Natural killer cell treated with Interleukin-12 subunit alpha and Interleukin-12 subunit beta and Interleukin-15 and Interleukin-18, amount 100 ng/mL, for 72 hours (primary cell): ENCODE measurements at regions not wholly inside any gene's neighbourhood (a gene's known extent, or its start where the extent isn't known, plus 50 kb on each side); places are given as distances from the start of the nearest gene placed in this dataset.

Source experiments
- ATAC-seq, 2 donors: fragments of 150-1000 bp; cut with Tn5 transposase in 1 of 2; sonication (Bioruptor Pico), chemical (Tn5 transposase) in 1 of 2; 2 replicates each; pipeline ENCODE4 v1.10.0; 2021
- DNase-seq: peaks from one replicate; pipeline ENCODE4 v3.0.0; 2022; ENCODE audit warnings: low spot score
- H3K27ac Mint-ChIP-seq, 2 donors: 1 replicate in 1 of 2; 2 replicates in 1 of 2; pipeline ENCODE4 v1.8.0; 2022; ENCODE audit warnings: mixed read lengths in 2 of 2, mild to moderate bottlenecking in 1 of 2, moderate library complexity in 1 of 2
- H3K27me3 Mint-ChIP-seq, 2 donors: 1 replicate in 1 of 2; 2 replicates in 1 of 2; pipeline ENCODE4 v1.8.0; 2022; ENCODE audit warnings: mixed read lengths in 2 of 2
- H3K36me3 Mint-ChIP-seq: one replicate; pipeline ENCODE4 v1.8.0; 2022; ENCODE audit warnings: mixed read lengths
- H3K4me1 Mint-ChIP-seq, 2 donors: 1 replicate in 1 of 2; 2 replicates in 1 of 2; pipeline ENCODE4 v1.8.0; 2022; ENCODE audit warnings: low read depth in 2 of 2, mixed read lengths in 2 of 2, mild to moderate bottlenecking in 1 of 2
- H3K4me3 Mint-ChIP-seq: one replicate; pipeline ENCODE4 v1.8.0; 2022; ENCODE audit warnings: mixed read lengths
- H3K9me3 Mint-ChIP-seq: 2 replicates; pipeline ENCODE4 v1.8.0; 2022; ENCODE audit warnings: mixed read lengths

GRCh38 chr16:9270941-9271340 lies 179.5 kb downstream of the HAPSTR1 start:
- Mint-ChIP-seq H3K4me1 (no peaks in the 10 kb centered on the region), H3K27me3 (peaks cover 22 to 49% of the 10 kb centered on the region in 2 donors), H3K36me3 (no peaks in the 10 kb centered on the region), H3K4me3 (no peak overlapping the region), H3K27ac (no peak overlapping the region), H3K9me3 (no peaks in the 10 kb centered on the region)
- ATAC-seq (no peak), DNase-seq (no peak)

GRCh38 chr16:9271841-9272240 lies 180.4 kb downstream of the HAPSTR1 start:
- ATAC-seq: no peak
- no peak for DNase-seq
- no peaks in the 10 kb centered on the region for H3K9me3 Mint-ChIP-seq
- H3K27ac Mint-ChIP-seq: no peak overlapping the region
- no peaks in the 10 kb centered on the region for H3K4me1 Mint-ChIP-seq
- H3K27me3 Mint-ChIP-seq: peaks cover 24 to 41% of the 10 kb centered on the region in 2 donors
- no peak overlapping the region for H3K4me3 Mint-ChIP-seq
- no peaks in the 10 kb centered on the region for H3K36me3 Mint-ChIP-seq

GRCh38 chr16:9275377-9275776 lies 183.9 kb downstream of the HAPSTR1 start:
- H3K9me3 Mint-ChIP-seq: no peaks in the 10 kb centered on the region
- no peak for ATAC-seq
- no peak overlapping the region for H3K4me3 Mint-ChIP-seq
- H3K36me3 Mint-ChIP-seq: no peaks in the 10 kb centered on the region
- H3K4me1 Mint-ChIP-seq: no peaks in the 10 kb centered on the region
- no peak overlapping the region for H3K27ac Mint-ChIP-seq
- peaks cover 14 to 27% of the 10 kb centered on the region in 2 donors for H3K27me3 Mint-ChIP-seq
- no peak for DNase-seq

- peaks cover 12 to 24% of the 10 kb centered on the region in 2 donors for H3K27me3 Mint-ChIP-seq
- H3K4me3 Mint-ChIP-seq: no peak overlapping the region
- no peak overlapping the region for H3K27ac Mint-ChIP-seq
- no peak for DNase-seq
- no peak for ATAC-seq
- no peaks in the 10 kb centered on the region for H3K36me3 Mint-ChIP-seq
- no peaks in the 10 kb centered on the region for H3K9me3 Mint-ChIP-seq
- no peaks in the 10 kb centered on the region for H3K4me1 Mint-ChIP-seq
Measured at GRCh38 chr16:9275816-9276354, 184.4 kb downstream of the HAPSTR1 start.

DNA sequence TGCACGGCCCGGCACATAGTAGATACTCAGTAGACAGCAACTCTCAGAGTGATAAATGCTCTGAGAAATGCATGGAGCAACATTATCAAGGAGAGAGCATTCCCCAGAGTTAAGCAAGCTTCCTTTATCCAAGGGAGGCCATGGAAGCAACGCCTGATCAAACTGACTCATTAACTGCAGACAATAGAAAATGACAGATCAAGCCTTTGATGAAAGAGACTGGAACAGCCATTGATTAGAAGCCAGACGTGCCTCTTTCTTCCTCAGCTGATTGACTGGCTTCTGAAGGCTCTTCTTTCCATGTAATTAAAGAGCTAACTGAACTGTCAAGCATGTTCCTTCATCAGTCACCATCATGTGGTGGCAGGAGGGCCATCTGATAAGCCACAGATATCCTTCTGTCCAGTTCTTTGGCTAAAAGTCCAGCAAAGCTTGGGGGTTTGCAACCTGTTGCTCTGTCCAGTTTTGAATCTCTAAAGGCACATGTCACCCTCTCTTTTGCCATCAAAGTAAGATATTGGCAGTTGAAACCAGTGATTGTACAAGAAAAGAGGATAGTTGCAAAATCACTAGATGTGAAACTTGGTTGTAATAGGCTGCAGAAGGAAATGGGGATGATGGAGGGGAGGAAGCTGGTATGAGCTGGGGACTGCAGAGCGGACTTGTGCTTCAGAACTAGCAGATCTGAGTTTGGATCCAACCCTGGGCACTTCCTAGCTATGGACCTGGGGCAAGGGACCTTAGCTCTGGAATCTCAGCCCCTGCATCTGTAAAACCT lies 188.0 kb downstream of the HAPSTR1 start:
- DNase-seq (no peak), ATAC-seq (no peak)
- no peaks in the 10 kb centered on the region for H3K4me1 Mint-ChIP-seq
- no peaks in the 10 kb centered on the region for H3K9me3 Mint-ChIP-seq
- H3K27ac Mint-ChIP-seq: no peak overlapping the region
- H3K4me3 Mint-ChIP-seq: no peak overlapping the region
- H3K36me3 Mint-ChIP-seq: no peaks in the 10 kb centered on the region
- H3K27me3 Mint-ChIP-seq: peaks cover 3 to 10% of the 10 kb centered on the region in 2 donors

DNA sequence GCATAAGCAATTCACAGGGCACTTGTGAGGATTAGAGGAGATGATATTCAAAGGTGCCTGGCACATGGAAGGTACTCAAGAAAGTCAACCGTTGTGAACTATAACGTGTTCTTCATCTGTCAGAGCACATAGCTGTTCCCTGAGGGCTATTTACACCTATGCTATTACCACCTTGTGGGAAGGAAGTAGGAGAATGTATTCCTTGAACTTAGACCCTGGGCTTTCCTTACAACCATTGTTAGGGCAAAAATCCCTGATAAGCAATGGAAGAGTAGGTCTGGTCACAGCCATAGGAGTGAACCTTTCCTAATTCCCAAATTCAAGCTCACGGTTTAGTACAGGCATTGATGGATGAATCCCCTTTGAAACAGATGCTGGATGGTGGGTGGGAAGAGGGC lies 188.6 kb downstream of the HAPSTR1 start:
- no peak overlapping the region for H3K4me3 Mint-ChIP-seq
- H3K9me3 Mint-ChIP-seq: no peaks in the 10 kb centered on the region
- H3K4me1 Mint-ChIP-seq: no peaks in the 10 kb centered on the region
- no peak overlapping the region for H3K27ac Mint-ChIP-seq
- H3K27me3 Mint-ChIP-seq: peaks cover 3 to 10% of the 10 kb centered on the region in 2 donors
- DNase-seq (no peak), ATAC-seq (no peak)
- no peaks in the 10 kb centered on the region for H3K36me3 Mint-ChIP-seq

- ATAC-seq (no peak), DNase-seq (no peak)
- Mint-ChIP-seq H3K4me3 (no peak overlapping the region), H3K36me3 (no peaks in the 10 kb centered on the region), H3K27ac (no peak overlapping the region), H3K27me3 (peaks cover 0 to 7% of the 10 kb centered on the region in 2 donors), H3K9me3 (no peaks in the 10 kb centered on the region), H3K4me1 (no peaks in the 10 kb centered on the region)
Measured at GRCh38 chr16:9286930-9287329, 195.5 kb downstream of the HAPSTR1 start.

DNA sequence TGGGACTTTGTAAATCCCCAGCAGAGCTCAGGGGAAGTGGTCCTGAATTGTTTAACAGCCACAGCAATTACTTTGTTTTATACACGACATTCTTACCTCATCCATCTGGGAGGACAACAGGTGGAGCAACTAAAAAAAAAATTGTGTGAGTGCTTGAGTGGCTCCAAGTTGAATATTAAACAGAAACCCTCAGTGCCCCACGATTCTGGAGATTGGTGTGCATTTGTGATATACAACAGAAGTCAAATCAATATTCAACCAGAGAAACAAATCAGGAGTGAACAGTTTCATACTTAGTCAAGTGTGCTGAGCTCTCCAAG lies 204.8 kb downstream of the HAPSTR1 start:
- H3K4me3 Mint-ChIP-seq: no peak overlapping the region
- no peak for DNase-seq
- H3K4me1 Mint-ChIP-seq: no peaks in the 10 kb centered on the region
- no peaks in the 10 kb centered on the region for H3K36me3 Mint-ChIP-seq
- ATAC-seq: no peak
- peaks cover 0 to 8% of the 10 kb centered on the region in 2 donors for H3K27me3 Mint-ChIP-seq
- no peak overlapping the region for H3K27ac Mint-ChIP-seq
- no peaks in the 10 kb centered on the region for H3K9me3 Mint-ChIP-seq

GRCh38 chr16:9297437-9298113 lies 206.1 kb downstream of the HAPSTR1 start:
- Mint-ChIP-seq H3K4me3 (no peak overlapping the region), H3K4me1 (no peaks in the 10 kb centered on the region)

DNA sequence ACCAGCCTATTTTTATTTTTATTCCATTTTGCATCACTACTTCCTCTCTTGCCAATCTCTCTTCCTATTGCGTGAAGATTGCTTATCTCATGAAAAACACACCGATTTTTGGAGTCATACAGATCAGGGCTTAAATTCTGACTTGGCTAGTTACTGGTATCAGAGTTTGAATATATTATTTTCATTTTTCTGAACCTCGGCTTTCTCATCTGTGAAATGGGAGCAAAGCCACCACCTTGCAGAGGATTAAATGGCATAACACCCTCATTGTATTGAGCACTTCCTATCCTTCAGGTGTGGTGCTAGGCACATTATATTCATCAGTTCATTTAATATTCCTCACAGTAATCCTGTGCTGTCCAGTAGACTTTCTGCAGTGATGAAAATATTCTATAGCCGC lies 208.8 kb downstream of the HAPSTR1 start:
- no peak for DNase-seq
- Mint-ChIP-seq H3K9me3 (peaks cover 2% of the 10 kb centered on the region), H3K36me3 (no peaks in the 10 kb centered on the region), H3K4me1 (no peaks in the 10 kb centered on the region), H3K27ac (no peak overlapping the region), H3K27me3 (peaks cover 2 to 14% of the 10 kb centered on the region in 2 donors), H3K4me3 (no peak overlapping the region)
- no peak for ATAC-seq

More at GRCh38 chr16:9297437-9298113, 206.1 kb downstream of the HAPSTR1 start:
- DNase-seq: no peak
- no peak for ATAC-seq
- peaks cover 2 to 14% of the 10 kb centered on the region in 2 donors for H3K27me3 Mint-ChIP-seq
- no peaks in the 10 kb centered on the region for H3K36me3 Mint-ChIP-seq
- H3K9me3 Mint-ChIP-seq: peaks cover 2% of the 10 kb centered on the region
- no peak overlapping the region for H3K27ac Mint-ChIP-seq

DNA sequence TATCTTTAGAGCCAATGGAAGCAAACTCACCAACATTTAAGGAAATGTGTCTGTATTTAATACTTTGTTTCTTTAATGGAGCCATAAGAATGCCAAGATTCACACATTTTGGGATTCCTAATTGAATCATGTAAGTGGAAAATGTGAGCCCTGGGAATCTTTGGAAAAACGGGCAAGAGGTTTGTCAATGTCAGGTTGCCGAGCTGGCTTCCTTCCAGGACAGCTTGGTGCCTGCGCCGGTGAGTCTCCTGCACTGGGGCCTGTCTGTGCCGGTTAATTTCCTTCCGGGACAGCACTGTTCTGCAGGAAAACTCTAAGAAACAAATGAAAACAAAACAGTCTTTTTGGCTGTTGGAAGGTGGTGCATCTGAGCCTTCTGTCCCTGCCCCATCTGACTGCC lies 210.6 kb downstream of the HAPSTR1 start:
- no peak for ATAC-seq
- Mint-ChIP-seq H3K4me1 (no peaks in the 10 kb centered on the region), H3K27ac (no peak overlapping the region), H3K36me3 (no peaks in the 10 kb centered on the region), H3K4me3 (no peak overlapping the region), H3K27me3 (peaks cover 2 to 7% of the 10 kb centered on the region in 2 donors), H3K9me3 (peaks cover 2% of the 10 kb centered on the region)
- DNase-seq: no peak

DNA sequence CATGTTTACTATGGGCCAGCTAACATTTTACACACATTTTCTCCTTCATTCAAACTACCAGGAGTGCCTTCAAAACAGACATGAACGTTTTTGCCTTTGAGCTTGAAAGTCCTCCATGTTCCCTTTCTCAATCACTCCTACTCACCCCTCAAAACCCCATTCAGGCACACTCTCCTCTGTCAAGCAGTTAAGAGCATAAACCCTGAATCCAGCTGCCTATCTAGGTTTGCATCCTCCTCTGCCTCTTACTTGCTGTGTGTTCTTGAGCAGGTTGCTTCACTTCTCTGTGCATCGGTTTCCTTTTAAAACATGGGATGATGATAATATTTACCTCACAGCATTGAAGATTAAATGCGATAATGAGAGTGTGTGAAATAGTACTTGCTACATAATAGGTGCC lies 215.3 kb downstream of the HAPSTR1 start:
- Mint-ChIP-seq H3K4me1 (no peaks in the 10 kb centered on the region), H3K27ac (no peak overlapping the region), H3K36me3 (no peaks in the 10 kb centered on the region), H3K27me3 (peaks cover 1 to 2% of the 10 kb centered on the region in 2 donors), H3K9me3 (peaks cover 2% of the 10 kb centered on the region), H3K4me3 (no peak overlapping the region)
- DNase-seq (no peak), ATAC-seq (no peak)

- Mint-ChIP-seq H3K4me3 (no peak overlapping the region), H3K27me3 (peaks cover 0 to 2% of the 10 kb centered on the region in 2 donors), H3K36me3 (no peaks in the 10 kb centered on the region), H3K27ac (no peak overlapping the region), H3K9me3 (peaks cover 2% of the 10 kb centered on the region), H3K4me1 (no peaks in the 10 kb centered on the region)
- DNase-seq (no peak), ATAC-seq (no peak)
Measured at GRCh38 chr16:9307446-9307845, 216.0 kb downstream of the HAPSTR1 start.

GRCh38 chr16:9308356-9308801 lies 216.9 kb downstream of the HAPSTR1 start:
- no peaks in the 10 kb centered on the region for H3K36me3 Mint-ChIP-seq
- no peak overlapping the region for H3K4me3 Mint-ChIP-seq
- DNase-seq: no peak
- H3K27me3 Mint-ChIP-seq: peaks cover 0 to 2% of the 10 kb centered on the region in 2 donors
- no peak for ATAC-seq
- no peaks in the 10 kb centered on the region for H3K9me3 Mint-ChIP-seq
- no peak overlapping the region for H3K27ac Mint-ChIP-seq
- no peaks in the 10 kb centered on the region for H3K4me1 Mint-ChIP-seq
